ENCODE measurements at regions not wholly inside any gene's neighbourhood (a gene's known extent, or its start where the extent isn't known, plus 50 kb on each side); places are given as distances from the start of the nearest gene placed in this dataset.

GRCh38 chr9:135310134-135310533, 169.4 kb upstream of the PPP1R26 start:
- no peaks in the 10 kb centered on the region for H3K9me3 ChIP-seq (replicated peaks; ENCODE audit: control insufficient read depth, insufficient read depth, low read depth, low read length)
- ChIA-PET POLR2A (interaction anchor here (1.0 kb wide), 1 partner anchor 125 kb away, joined by 3 read pairs; no protein-coding TSS in a partner anchor), CTCF (ENCODE audit: low intra/inter-chr PET ratio) (no interaction called here)
- no peak overlapping the region for H3K4me2 ChIP-seq (ENCODE audit: insufficient read depth, low read length)
- in situ Hi-C loops (cut with MboI) (no loop called here), intact Hi-C loops (cut with micrococcal nuclease) (no loop called here)
- 7% methylated on average over 5 of the region's 8 CpGs for WGBS (ENCODE audit: insufficient coverage, low coverage, missing lambda C conversion rate)
- DNase-seq (ENCODE audit: extremely low read depth in 1 of 4, low spot score in 3 of 4) (no peak), FAIRE-seq (no peak), ATAC-seq (no peak)
- H3K36me3 ChIP-seq (ENCODE audit: control insufficient read depth, insufficient read depth, low read length), result no peaks in the 10 kb centered on the region
- no peak overlapping the region for H3K9ac ChIP-seq (ENCODE audit: insufficient read depth in 1 of 2, low read depth in 2 of 2, low read length in 2 of 2)
- no peak overlapping the region for H2AFZ ChIP-seq (ENCODE audit: low read depth, low read length)
- H4K20me1 ChIP-seq (replicated peaks; ENCODE audit: control insufficient read depth, insufficient read depth, low read length), result no peaks in the 10 kb centered on the region
- H3K79me2 ChIP-seq (ENCODE audit: control insufficient read depth, insufficient read depth, low read length), result no peaks in the 10 kb centered on the region
- BruUV-seq (replicated peaks), result no TSS peak
- TF ChIP-seq SMAD2 (IDR thresholded peaks at IDR 0.05; ENCODE audit: low read depth, low read length) (no peak), ETV1 (tag; conservative IDR thresholded peaks at IDR 0.05; ENCODE audit: low read depth) (no peak), TAF15 (IDR thresholded peaks at IDR 0.05; ENCODE audit: low read depth, low read length) (no peak), MED1 (CRISPR knock-in tag; IDR thresholded peaks at IDR 0.05; ENCODE audit: borderline replicate concordance) (no peak), HMGN3 (IDR thresholded peaks at IDR 0.05; ENCODE audit: borderline replicate concordance, extremely low read depth, insufficient read length, low read depth, low read length) (no peak), GTF2E2 (tag; IDR thresholded peaks at IDR 0.05) (no peak), CBX8 (IDR thresholded peaks at IDR 0.05; ENCODE audit: borderline replicate concordance, extremely low read depth, low read depth, low read length, poor library complexity, severe bottlenecking) (no peak), ZNF324 (CRISPR knock-in tag; IDR thresholded peaks at IDR 0.05) (no peak), KHSRP (IDR thresholded peaks at IDR 0.05) (no peak), ZNF644 (tag; IDR thresholded peaks at IDR 0.05; ENCODE audit: low read depth) (no peak), EHMT2 (IDR thresholded peaks at IDR 0.05) (no peak), THRAP3 (IDR thresholded peaks at IDR 0.05; ENCODE audit: borderline replicate concordance) (no peak), ZBTB5 (IDR thresholded peaks at IDR 0.05) (no peak)
- H3K27me3 ChIP-seq (ENCODE audit: control insufficient read depth in 2 of 2, insufficient read depth in 2 of 2, low read length in 2 of 2), result peaks cover 11 to 36% of the 10 kb centered on the region in 2 experiments; a peak in 3 of 5 replicates
- no peaks in the 10 kb centered on the region for H3K4me1 ChIP-seq (replicated peaks in 1 of 2; ENCODE audit: control insufficient read depth in 2 of 2, insufficient read depth in 2 of 2, low read length in 2 of 2)
- no peaks in the 10 kb centered on the region for H3K9me1 ChIP-seq (ENCODE audit: control insufficient read depth, insufficient read depth, low read length)
- no peak overlapping the region for H3K27ac ChIP-seq (ENCODE audit: extremely low read depth, low read depth, low read length)
- no peak overlapping the region for H3K4me3 ChIP-seq

Data from K562 (cell line).